H1 (cell line): ENCODE measurements at regions not wholly inside any gene's neighbourhood (a gene's known extent, or its start where the extent isn't known, plus 50 kb on each side); places are given as distances from the start of the nearest gene placed in this dataset.

ENCODE experiments used
- CBX8 ChIP-seq: fragments of 300-800, 300-1000 bp; sonication (generic); IDR thresholded peaks from 2 replicates; pipeline ENCODE4 v1.7.1; 2016; ENCODE audit warnings: low read depth, low read length, borderline replicate concordance
- CHD7 ChIP-seq: fragments of 300-600 bp; sonication (generic); IDR thresholded peaks from 2 replicates; pipeline ENCODE4 v1.7.1; 2012; ENCODE audit warnings: low read length, moderate library complexity, mild to moderate bottlenecking, inconsistent platforms; ENCODE audit not compliant: insufficient replicate concordance
- CREB1 ChIP-seq: IDR thresholded peaks from 2 replicates; pipeline ENCODE4 v1.6.1; 2012; ENCODE audit warnings: inconsistent platforms
- EGR1 ChIP-seq: IDR thresholded peaks from 2 replicates; pipeline ENCODE4 v1.6.1; 2011; ENCODE audit warnings: low read depth, low read length, borderline replicate concordance
- GABPA ChIP-seq: IDR thresholded peaks from 2 replicates; pipeline ENCODE4 v1.6.1; 2011; ENCODE audit warnings: mild to moderate bottlenecking, low read length, moderate library complexity, borderline replicate concordance; ENCODE audit not compliant: insufficient read depth
- HDAC2 ChIP-seq, 2 experiments: fragments of 300-600 bp in 1 of 2; sonication (generic) in 1 of 2; IDR thresholded peaks; 2 replicates each; pipeline ENCODE4 v1.6.1; 2011 to 2012; ENCODE audit warnings: low read depth in 2 of 2, low read length in 2 of 2, mild to moderate bottlenecking in 2 of 2, moderate library complexity in 2 of 2, borderline replicate concordance in 1 of 2, inconsistent platforms in 1 of 2
- NANOG ChIP-seq: IDR thresholded peaks from 2 replicates; pipeline ENCODE4 v1.6.1; 2011; ENCODE audit warnings: low read length, low read depth, mild to moderate bottlenecking, inconsistent platforms; ENCODE audit not compliant: insufficient read depth, poor library complexity, severe bottlenecking
- POLR2A ChIP-seq, 2 experiments: IDR thresholded peaks; 1 replicate in 1 of 2; 2 replicates in 1 of 2; pipeline ENCODE4 v1.6.1; 2011; ENCODE audit warnings: low read depth in 2 of 2, low read length in 2 of 2, mild to moderate bottlenecking in 2 of 2; ENCODE audit errors: control extremely low read depth in 1 of 2
- RXRA ChIP-seq: IDR thresholded peaks from 2 replicates; pipeline ENCODE4 v1.6.1; 2011; ENCODE audit warnings: low read depth, mild to moderate bottlenecking, low read length, moderate library complexity; ENCODE audit not compliant: insufficient read depth
- YY1 ChIP-seq: IDR thresholded peaks from 2 replicates; pipeline ENCODE4 v1.6.1; 2011; ENCODE audit warnings: low read depth, mild to moderate bottlenecking, low read length
- ZNF274 ChIP-seq: IDR thresholded peaks from 2 replicates; pipeline ENCODE4 v1.7.0; 2012; ENCODE audit warnings: low read length, borderline replicate concordance; ENCODE audit errors: extremely low read depth

GRCh38 chr18:27887711-27888495 lies 289.0 kb downstream of the CDH2 start (continued):
- TF ChIP-seq CHD7 = no peak
- TF ChIP-seq GABPA = no peak
- TF ChIP-seq CBX8 = no peak
- TF ChIP-seq EGR1 = no peak
- TF ChIP-seq RXRA = no peak
- no peak for TF ChIP-seq CREB1
- no peak for TF ChIP-seq ZNF274
- no peak for TF ChIP-seq HDAC2 (IDR thresholded peaks at IDR 0.05; ENCODE audit: borderline replicate concordance in 1 of 2, low read depth in 2 of 2, low read length in 2 of 2)
- no peak for TF ChIP-seq NANOG
- no peak for TF ChIP-seq YY1
- no peak for TF ChIP-seq POLR2A (IDR thresholded peaks at IDR 0.05; ENCODE audit: control extremely low read depth in 1 of 2, low read depth in 2 of 2, low read length in 2 of 2)
